GM11168 (cell line): ENCODE measurements at regions not wholly inside any gene's neighbourhood (a gene's known extent, or its start where the extent isn't known, plus 50 kb on each side); places are given as distances from the start of the nearest gene placed in this dataset.
"Not testable (repeated sequence)": the region's sequence is repeated elsewhere in the genome, so short reads cannot be mapped to it uniquely, and the experiment has no call there.

Experiments
- in situ Hi-C: fragments of 300-500 bp; cut with MboI; formaldehyde crosslinking; loops from one replicate; pipeline ENCODE4 v1.12.0; 2022; ENCODE audit warnings: low sequenced_read_pairs; ENCODE audit not compliant: unreplicated experiment

GRCh38 chr5:91487420-91487819, 104.3 kb upstream of the ARRDC3 start:
- in situ Hi-C loops, result no loop called here

- in situ Hi-C loops, result no loop called here
Measured at GRCh38 chr5:91486638-91487037, 103.5 kb upstream of the ARRDC3 start.

GRCh38 chr5:91484662-91485061, 101.5 kb upstream of the ARRDC3 start:
- in situ Hi-C loops, result no loop called here

GRCh38 chr5:91479376-91479775, 96.3 kb upstream of the ARRDC3 start:
- in situ Hi-C loops, result not testable (repeated sequence)

GRCh38 chr5:91478096-91478495, 95.0 kb upstream of the ARRDC3 start:
- in situ Hi-C loops, result no loop called here

- in situ Hi-C loops, result no loop called here
Measured at GRCh38 chr5:91477408-91477807, 94.3 kb upstream of the ARRDC3 start.

- in situ Hi-C loops, result no loop called here
Measured at GRCh38 chr5:91474201-91474600, 91.1 kb upstream of the ARRDC3 start.

GRCh38 chr5:91472631-91473030, 89.5 kb upstream of the ARRDC3 start:
- in situ Hi-C loops, result no loop called here

GRCh38 chr5:91469517-91470165, 86.5 kb upstream of the ARRDC3 start:
- in situ Hi-C loops, result no loop called here

GRCh38 chr5:91468651-91469422, 85.7 kb upstream of the ARRDC3 start:
- in situ Hi-C loops, result no loop called here

- in situ Hi-C loops, result no loop called here
Measured at GRCh38 chr5:91464886-91465646, 81.9 kb upstream of the ARRDC3 start.

- in situ Hi-C loops, result no loop called here
Measured at GRCh38 chr5:91457681-91458058, 74.6 kb upstream of the ARRDC3 start.

- in situ Hi-C loops, result no loop called here
Measured at GRCh38 chr5:91456928-91457680, 74.0 kb upstream of the ARRDC3 start.

GRCh38 chr5:91449083-91449482, 66.0 kb upstream of the ARRDC3 start:
- in situ Hi-C loops, result no loop called here

- in situ Hi-C loops, result not testable (repeated sequence)
Measured at GRCh38 chr5:91448079-91448478, 65.0 kb upstream of the ARRDC3 start.

GRCh38 chr5:91446880-91447279, 63.8 kb upstream of the ARRDC3 start:
- in situ Hi-C loops, result not testable (repeated sequence)

- in situ Hi-C loops, result loop anchor here (5.0 kb wide), 1 partner anchor 48 kb away; no protein-coding TSS in a partner anchor
Measured at GRCh38 chr5:91443761-91444467, 60.8 kb upstream of the ARRDC3 start.

- in situ Hi-C loops, result loop anchor here (5.0 kb wide), 1 partner anchor 49 kb away; no protein-coding TSS in a partner anchor
Measured at GRCh38 chr5:91443023-91443422, 59.9 kb upstream of the ARRDC3 start.

- in situ Hi-C loops, result loop anchor here (5.0 kb wide), 1 partner anchor 51 kb away; no protein-coding TSS in a partner anchor
Measured at GRCh38 chr5:91441082-91441481, 58.0 kb upstream of the ARRDC3 start.

- in situ Hi-C loops, result no loop called here
Measured at GRCh38 chr5:91438871-91439270, 55.8 kb upstream of the ARRDC3 start.
